ENCODE measurements at regions not wholly inside any gene's neighbourhood (a gene's known extent, or its start where the extent isn't known, plus 50 kb on each side); places are given as distances from the start of the nearest gene placed in this dataset.

DNA sequence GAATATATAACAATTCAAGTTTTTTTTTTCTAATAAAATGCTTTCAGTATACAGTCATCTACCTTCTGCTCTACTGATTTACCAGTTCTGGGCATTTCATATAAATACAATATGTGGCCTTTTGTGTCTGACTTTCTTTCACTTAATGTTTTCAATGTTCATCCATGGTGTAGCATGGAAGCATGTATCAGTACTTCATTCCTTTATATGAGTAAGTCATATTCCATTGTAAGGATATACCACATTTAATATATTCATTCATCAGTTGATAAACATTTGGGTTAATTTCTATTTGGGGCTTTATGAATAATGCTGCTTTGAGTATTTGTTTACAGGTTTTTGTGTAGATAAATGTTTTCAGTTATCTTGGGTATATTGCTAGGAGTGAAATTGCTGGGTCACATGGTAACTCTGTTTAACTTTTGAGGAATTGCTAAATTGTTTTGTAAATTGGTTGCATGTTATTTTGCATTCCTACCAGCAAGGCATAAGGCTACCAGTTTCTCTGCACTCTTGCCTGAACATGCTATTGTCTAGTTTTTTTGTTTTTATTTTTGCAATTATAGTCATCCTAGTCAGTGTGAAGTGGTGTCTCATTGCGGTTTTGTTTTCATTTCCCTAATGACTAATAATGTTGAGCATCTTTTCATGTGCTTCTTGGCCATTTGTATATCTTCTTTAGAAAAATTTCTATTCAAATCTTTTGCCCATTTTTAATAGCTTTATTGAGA is 206.1 kb downstream of the TM2D1 start:
- H3K36me3 ChIP-seq (ENCODE audit: insufficient read depth, low read length) = no peaks in the 10 kb centered on the region
- no peaks in the 10 kb centered on the region for H4K20me1 ChIP-seq (ENCODE audit: insufficient read depth)
- no peak overlapping the region for H3K9ac ChIP-seq (ENCODE audit: low read length)
- no peaks in the 10 kb centered on the region for H3F3A ChIP-seq (ENCODE audit: insufficient read depth, low read length, poor library complexity, severe bottlenecking)
- H3K4me3 ChIP-seq (ENCODE audit: low read length) = no peak overlapping the region
- no peaks in the 10 kb centered on the region for H3K27me3 ChIP-seq (ENCODE audit: insufficient read depth, low read depth, low read length)
- H3K9me2 ChIP-seq (ENCODE audit: insufficient read depth, low read length) = no peaks in the 10 kb centered on the region
- H3K4me2 ChIP-seq (ENCODE audit: low read length) = no peak overlapping the region
- no peak for TF ChIP-seq EP300 (conservative IDR thresholded peaks at IDR 0.05; ENCODE audit: poor library complexity, severe bottlenecking)
- TF ChIP-seq, protein P1, sequence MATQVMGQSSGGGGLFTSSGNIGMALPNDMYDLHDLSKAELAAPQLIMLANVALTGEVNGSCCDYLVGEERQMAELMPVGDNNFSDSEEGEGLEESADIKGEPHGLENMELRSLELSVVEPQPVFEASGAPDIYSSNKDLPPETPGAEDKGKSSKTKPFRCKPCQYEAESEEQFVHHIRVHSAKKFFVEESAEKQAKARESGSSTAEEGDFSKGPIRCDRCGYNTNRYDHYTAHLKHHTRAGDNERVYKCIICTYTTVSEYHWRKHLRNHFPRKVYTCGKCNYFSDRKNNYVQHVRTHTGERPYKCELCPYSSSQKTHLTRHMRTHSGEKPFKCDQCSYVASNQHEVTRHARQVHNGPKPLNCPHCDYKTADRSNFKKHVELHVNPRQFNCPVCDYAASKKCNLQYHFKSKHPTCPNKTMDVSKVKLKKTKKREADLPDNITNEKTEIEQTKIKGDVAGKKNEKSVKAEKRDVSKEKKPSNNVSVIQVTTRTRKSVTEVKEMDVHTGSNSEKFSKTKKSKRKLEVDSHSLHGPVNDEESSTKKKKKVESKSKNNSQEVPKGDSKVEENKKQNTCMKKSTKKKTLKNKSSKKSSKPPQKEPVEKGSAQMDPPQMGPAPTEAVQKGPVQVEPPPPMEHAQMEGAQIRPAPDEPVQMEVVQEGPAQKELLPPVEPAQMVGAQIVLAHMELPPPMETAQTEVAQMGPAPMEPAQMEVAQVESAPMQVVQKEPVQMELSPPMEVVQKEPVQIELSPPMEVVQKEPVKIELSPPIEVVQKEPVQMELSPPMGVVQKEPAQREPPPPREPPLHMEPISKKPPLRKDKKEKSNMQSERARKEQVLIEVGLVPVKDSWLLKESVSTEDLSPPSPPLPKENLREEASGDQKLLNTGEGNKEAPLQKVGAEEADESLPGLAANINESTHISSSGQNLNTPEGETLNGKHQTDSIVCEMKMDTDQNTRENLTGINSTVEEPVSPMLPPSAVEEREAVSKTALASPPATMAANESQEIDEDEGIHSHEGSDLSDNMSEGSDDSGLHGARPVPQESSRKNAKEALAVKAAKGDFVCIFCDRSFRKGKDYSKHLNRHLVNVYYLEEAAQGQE (IDR thresholded peaks at IDR 0.05; ENCODE audit: borderline replicate concordance) = no peak
- no peak for TF ChIP-seq RAD21 (conservative IDR thresholded peaks at IDR 0.05)
- TF ChIP-seq, protein P2, sequence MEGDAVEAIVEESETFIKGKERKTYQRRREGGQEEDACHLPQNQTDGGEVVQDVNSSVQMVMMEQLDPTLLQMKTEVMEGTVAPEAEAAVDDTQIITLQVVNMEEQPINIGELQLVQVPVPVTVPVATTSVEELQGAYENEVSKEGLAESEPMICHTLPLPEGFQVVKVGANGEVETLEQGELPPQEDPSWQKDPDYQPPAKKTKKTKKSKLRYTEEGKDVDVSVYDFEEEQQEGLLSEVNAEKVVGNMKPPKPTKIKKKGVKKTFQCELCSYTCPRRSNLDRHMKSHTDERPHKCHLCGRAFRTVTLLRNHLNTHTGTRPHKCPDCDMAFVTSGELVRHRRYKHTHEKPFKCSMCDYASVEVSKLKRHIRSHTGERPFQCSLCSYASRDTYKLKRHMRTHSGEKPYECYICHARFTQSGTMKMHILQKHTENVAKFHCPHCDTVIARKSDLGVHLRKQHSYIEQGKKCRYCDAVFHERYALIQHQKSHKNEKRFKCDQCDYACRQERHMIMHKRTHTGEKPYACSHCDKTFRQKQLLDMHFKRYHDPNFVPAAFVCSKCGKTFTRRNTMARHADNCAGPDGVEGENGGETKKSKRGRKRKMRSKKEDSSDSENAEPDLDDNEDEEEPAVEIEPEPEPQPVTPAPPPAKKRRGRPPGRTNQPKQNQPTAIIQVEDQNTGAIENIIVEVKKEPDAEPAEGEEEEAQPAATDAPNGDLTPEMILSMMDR (IDR thresholded peaks at IDR 0.05; ENCODE audit: poor library complexity, severe bottlenecking) = no peak
- no peak for TF ChIP-seq POLR2AphosphoS5 (IDR thresholded peaks at IDR 0.05)
- TF ChIP-seq TAF1 (IDR thresholded peaks at IDR 0.05; ENCODE audit: low read depth) = no peak
- TF ChIP-seq SMC3 (conservative IDR thresholded peaks at IDR 0.05; ENCODE audit: poor library complexity) = no peak
- TF ChIP-seq EZH2 (IDR thresholded peaks at IDR 0.05; ENCODE audit: borderline replicate concordance, insufficient read depth, low read length, poor library complexity, severe bottlenecking) = no peak
- no peak for TF ChIP-seq MXI1 (conservative IDR thresholded peaks at IDR 0.05; ENCODE audit: poor library complexity, severe bottlenecking)
- no peak overlapping the region for H2AFZ ChIP-seq (ENCODE audit: low read depth, low read length)
- no peaks in the 10 kb centered on the region for H3K79me2 ChIP-seq (replicated peaks; ENCODE audit: insufficient read depth, low read length)
- no peaks in the 10 kb centered on the region for H3K9me3 ChIP-seq (ENCODE audit: low read length)
- no peak overlapping the region for H3K27ac ChIP-seq (ENCODE audit: low read length)

DNA sequence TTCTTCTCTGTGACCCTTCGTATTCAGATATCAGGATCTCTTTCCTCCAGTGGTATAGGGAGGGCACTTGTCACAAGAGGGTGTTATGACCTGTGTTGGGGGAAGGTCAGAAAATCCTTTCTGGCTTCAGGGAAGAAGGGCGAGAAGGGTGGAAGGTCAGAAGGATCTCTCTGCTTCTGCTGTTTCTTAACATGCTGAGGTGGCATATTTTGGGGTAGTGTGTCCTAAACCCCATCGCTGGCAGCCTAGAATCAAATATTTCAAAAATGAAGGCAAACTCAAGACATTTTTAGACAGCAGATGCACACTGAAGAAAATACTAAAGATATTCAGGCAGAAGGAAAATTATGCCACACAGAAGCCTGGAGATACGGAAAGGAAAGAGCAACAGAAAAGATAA is 207.6 kb downstream of the TM2D1 start:
- no peaks in the 10 kb centered on the region for H3F3A ChIP-seq (ENCODE audit: insufficient read depth, low read length, poor library complexity, severe bottlenecking)
- H3K4me2 ChIP-seq (ENCODE audit: low read length) = no peak overlapping the region
- no peaks in the 10 kb centered on the region for H3K9me3 ChIP-seq (ENCODE audit: low read length)
- H2AFZ ChIP-seq (ENCODE audit: low read depth, low read length) = no peak overlapping the region
- no peak for TF ChIP-seq EP300 (conservative IDR thresholded peaks at IDR 0.05; ENCODE audit: poor library complexity, severe bottlenecking)
- no peak for TF ChIP-seq SMC3 (conservative IDR thresholded peaks at IDR 0.05; ENCODE audit: poor library complexity)
- no peak for TF ChIP-seq TAF1 (IDR thresholded peaks at IDR 0.05; ENCODE audit: low read depth)
- no peak for TF ChIP-seq MXI1 (conservative IDR thresholded peaks at IDR 0.05; ENCODE audit: poor library complexity, severe bottlenecking)
- no peak for TF ChIP-seq POLR2AphosphoS5 (IDR thresholded peaks at IDR 0.05)
- TF ChIP-seq, protein P2 (IDR thresholded peaks at IDR 0.05; ENCODE audit: poor library complexity, severe bottlenecking) = no peak
- H3K4me3 ChIP-seq (ENCODE audit: low read length) = no peak overlapping the region
- H3K9ac ChIP-seq (ENCODE audit: low read length) = no peak overlapping the region
- H3K27ac ChIP-seq (ENCODE audit: low read length) = no peak overlapping the region
- no peaks in the 10 kb centered on the region for H3K27me3 ChIP-seq (ENCODE audit: insufficient read depth, low read depth, low read length)
- no peaks in the 10 kb centered on the region for H3K36me3 ChIP-seq (ENCODE audit: insufficient read depth, low read length)
- H3K9me2 ChIP-seq (ENCODE audit: insufficient read depth, low read length) = no peaks in the 10 kb centered on the region
- H3K79me2 ChIP-seq (replicated peaks; ENCODE audit: insufficient read depth, low read length) = no peaks in the 10 kb centered on the region
- H4K20me1 ChIP-seq (ENCODE audit: insufficient read depth) = no peaks in the 10 kb centered on the region

All from neural cell (in vitro differentiated cells).